HL-60 (cell line): ENCODE measurements at regions not wholly inside any gene's neighbourhood (a gene's known extent, or its start where the extent isn't known, plus 50 kb on each side); places are given as distances from the start of the nearest gene placed in this dataset.

Experiments used
- CTCF ChIP-seq: IDR thresholded peaks from one replicate; pipeline ENCODE4 v1.5.1; 2011; ENCODE audit warnings: low read length, control low read depth, inconsistent platforms; ENCODE audit not compliant: insufficient read depth
- POLR2AphosphoS5 ChIP-seq: IDR thresholded peaks from 2 replicates; pipeline ENCODE4 v1.6.1; 2012; ENCODE audit warnings: low read depth
- TF ChIP-seq, protein P1 (sequence below): IDR thresholded peaks from 2 replicates; pipeline ENCODE4 v1.6.1; 2012; ENCODE audit warnings: low read depth; ENCODE audit not compliant: insufficient replicate concordance

DNA sequence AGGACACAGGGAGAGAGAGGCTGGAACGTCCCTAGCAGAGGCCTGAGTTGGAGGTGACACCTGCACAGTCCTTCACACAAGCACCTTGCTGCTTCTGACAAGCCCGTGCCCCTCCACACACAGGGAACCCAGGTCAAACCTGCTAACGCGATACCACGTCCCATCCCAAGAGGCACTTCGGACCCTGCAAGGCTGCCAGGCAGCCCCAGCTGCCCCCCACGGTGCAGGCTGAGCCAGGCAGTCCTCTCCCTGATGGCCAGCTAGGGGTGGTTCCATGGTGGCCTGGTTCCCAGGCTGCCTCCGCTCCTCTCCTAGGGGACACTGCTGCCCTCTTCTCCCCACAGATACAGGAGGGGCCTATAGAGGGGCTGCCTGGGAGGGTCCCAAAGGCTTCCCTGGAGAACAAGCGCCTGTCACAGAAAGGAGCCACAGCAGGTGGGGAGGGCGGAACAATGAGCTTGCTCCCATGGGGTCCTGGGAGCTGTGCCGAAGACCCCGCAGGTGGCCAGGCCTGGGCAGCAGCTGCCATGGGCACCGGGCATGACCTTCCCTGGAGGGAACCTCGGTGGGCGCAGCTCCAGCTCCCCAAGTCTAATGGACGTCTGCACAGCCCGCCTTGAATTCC is 434.2 kb upstream of the MYT1L start:
- TF ChIP-seq POLR2AphosphoS5 (no peak), CTCF (no peak)
- TF ChIP-seq, protein P1, sequence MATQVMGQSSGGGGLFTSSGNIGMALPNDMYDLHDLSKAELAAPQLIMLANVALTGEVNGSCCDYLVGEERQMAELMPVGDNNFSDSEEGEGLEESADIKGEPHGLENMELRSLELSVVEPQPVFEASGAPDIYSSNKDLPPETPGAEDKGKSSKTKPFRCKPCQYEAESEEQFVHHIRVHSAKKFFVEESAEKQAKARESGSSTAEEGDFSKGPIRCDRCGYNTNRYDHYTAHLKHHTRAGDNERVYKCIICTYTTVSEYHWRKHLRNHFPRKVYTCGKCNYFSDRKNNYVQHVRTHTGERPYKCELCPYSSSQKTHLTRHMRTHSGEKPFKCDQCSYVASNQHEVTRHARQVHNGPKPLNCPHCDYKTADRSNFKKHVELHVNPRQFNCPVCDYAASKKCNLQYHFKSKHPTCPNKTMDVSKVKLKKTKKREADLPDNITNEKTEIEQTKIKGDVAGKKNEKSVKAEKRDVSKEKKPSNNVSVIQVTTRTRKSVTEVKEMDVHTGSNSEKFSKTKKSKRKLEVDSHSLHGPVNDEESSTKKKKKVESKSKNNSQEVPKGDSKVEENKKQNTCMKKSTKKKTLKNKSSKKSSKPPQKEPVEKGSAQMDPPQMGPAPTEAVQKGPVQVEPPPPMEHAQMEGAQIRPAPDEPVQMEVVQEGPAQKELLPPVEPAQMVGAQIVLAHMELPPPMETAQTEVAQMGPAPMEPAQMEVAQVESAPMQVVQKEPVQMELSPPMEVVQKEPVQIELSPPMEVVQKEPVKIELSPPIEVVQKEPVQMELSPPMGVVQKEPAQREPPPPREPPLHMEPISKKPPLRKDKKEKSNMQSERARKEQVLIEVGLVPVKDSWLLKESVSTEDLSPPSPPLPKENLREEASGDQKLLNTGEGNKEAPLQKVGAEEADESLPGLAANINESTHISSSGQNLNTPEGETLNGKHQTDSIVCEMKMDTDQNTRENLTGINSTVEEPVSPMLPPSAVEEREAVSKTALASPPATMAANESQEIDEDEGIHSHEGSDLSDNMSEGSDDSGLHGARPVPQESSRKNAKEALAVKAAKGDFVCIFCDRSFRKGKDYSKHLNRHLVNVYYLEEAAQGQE, result no peak
